ENCODE measurements at regions not wholly inside any gene's neighbourhood (a gene's known extent, or its start where the extent isn't known, plus 50 kb on each side); places are given as distances from the start of the nearest gene placed in this dataset.

DNA sequence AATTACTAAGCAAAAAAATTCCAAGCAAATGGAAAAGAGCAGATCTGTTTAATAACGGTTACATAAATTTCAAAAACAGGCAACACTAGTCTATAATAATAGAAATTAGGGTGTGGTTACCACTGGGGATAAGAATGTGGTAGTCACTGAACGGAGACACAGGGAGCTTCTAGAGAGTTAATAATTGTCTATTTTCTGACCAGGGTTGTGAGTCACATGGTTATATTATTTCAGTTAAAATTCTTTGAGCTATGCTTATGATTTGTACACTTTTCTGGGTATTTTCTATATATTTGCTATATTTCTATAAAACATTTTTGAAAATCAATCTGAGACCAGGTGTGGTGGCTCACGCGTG is 433.9 kb upstream of the MAF start:
- ChIA-PET CTCF (no interaction called here), POLR2A (no interaction called here)
- Histone ChIP-seq H3K4me3 (ENCODE audit: low read depth, low read length) (no peak overlapping the region), H3K27me3 (ENCODE audit: control insufficient read depth, insufficient read depth, low read length) (no peaks in the 10 kb centered on the region), H3K36me3 (ENCODE audit: control insufficient read depth, insufficient read depth, low read length) (no peaks in the 10 kb centered on the region)
- DNase-seq (ENCODE audit: low read depth) = no peak
- TF ChIP-seq, protein P1, sequence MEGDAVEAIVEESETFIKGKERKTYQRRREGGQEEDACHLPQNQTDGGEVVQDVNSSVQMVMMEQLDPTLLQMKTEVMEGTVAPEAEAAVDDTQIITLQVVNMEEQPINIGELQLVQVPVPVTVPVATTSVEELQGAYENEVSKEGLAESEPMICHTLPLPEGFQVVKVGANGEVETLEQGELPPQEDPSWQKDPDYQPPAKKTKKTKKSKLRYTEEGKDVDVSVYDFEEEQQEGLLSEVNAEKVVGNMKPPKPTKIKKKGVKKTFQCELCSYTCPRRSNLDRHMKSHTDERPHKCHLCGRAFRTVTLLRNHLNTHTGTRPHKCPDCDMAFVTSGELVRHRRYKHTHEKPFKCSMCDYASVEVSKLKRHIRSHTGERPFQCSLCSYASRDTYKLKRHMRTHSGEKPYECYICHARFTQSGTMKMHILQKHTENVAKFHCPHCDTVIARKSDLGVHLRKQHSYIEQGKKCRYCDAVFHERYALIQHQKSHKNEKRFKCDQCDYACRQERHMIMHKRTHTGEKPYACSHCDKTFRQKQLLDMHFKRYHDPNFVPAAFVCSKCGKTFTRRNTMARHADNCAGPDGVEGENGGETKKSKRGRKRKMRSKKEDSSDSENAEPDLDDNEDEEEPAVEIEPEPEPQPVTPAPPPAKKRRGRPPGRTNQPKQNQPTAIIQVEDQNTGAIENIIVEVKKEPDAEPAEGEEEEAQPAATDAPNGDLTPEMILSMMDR (IDR thresholded peaks at IDR 0.05; ENCODE audit: insufficient read depth, low read depth, low read length) = no peak

DNA sequence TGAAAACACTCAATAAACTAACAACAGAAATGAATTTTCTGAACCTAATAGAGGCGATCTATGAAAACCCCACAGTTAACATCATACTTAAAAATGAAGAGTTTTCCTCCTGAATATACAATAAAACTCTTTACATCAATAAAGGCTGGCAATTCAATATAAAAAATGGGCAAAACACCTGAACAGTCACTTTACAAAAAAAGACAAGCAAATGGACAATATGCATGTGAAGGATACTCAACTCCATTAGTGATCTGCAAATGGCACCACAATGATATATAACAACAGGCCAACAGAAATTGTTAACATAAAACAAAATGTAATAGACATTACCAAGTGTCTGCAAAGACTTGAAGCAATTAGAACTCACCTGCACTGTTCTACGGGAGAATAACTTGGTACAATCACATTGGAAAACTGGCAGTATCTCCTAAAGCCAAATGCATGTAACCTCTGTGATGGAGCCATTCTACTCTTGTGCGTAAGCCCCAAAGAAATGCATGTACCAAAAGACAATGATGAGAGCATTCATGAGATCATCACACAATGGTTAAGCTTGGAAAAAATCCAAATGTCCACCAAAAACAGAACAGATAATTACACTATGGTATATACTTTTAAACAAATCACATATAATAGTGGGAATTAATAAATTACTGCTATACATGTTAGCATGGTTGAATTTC is 433.4 kb upstream of the MAF start:
- Histone ChIP-seq H3K4me3 (ENCODE audit: low read depth, low read length) (no peak overlapping the region), H3K27me3 (ENCODE audit: control insufficient read depth, insufficient read depth, low read length) (no peaks in the 10 kb centered on the region), H3K36me3 (ENCODE audit: control insufficient read depth, insufficient read depth, low read length) (no peaks in the 10 kb centered on the region)
- TF ChIP-seq, protein P1 (IDR thresholded peaks at IDR 0.05; ENCODE audit: insufficient read depth, low read depth, low read length) = no peak
- ChIA-PET POLR2A (no interaction called here), CTCF (no interaction called here)
- DNase-seq (ENCODE audit: low read depth) = no peak

DNA sequence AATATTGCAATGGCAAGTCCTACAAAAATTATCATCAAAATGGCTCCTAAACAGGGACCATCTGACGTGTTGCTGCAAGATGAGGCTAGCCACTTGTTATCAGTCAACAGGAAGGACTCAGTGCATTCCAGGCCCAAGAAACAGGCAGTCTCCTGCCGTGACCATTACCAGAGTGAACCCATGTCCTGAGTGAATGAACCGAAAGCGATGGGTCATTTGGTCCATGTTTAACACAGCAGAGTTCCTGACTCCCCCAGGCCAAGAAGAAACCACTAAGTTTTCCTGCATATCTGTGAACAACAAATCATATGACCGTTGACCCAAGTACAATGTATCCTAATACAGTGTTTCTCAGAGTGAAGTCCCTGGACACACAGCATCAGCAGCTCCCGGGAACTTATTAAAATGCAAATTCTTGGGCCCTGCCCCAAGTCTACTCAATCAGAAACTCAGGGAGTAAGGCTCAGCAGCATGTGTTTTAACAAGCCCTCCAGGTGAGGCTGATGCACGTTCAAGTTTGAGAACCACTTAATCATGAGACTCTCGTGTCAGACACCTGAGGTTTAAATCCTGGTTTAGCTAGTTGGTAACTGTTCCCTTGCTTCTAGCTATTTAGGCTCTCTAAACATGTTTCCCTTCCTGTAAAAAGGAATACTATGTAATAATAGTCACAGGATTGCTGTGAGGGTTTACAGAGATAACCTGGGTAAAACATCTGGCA is 429.4 kb upstream of the MAF start:
- H3K27me3 ChIP-seq (ENCODE audit: control insufficient read depth, insufficient read depth, low read length) = no peaks in the 10 kb centered on the region
- DNase-seq (ENCODE audit: low read depth) = no peak
- TF ChIP-seq, protein P1 (IDR thresholded peaks at IDR 0.05; ENCODE audit: insufficient read depth, low read depth, low read length) = no peak
- ChIA-PET CTCF (interaction anchor here (0.9 to 1.4 kb wide), 2 partner anchors 11 kb away, joined by 3 read pairs; no protein-coding TSS in a partner anchor), POLR2A (no interaction called here)
- no peaks in the 10 kb centered on the region for H3K36me3 ChIP-seq (ENCODE audit: control insufficient read depth, insufficient read depth, low read length)
- no peak overlapping the region for H3K4me3 ChIP-seq (ENCODE audit: low read depth, low read length)

DNA sequence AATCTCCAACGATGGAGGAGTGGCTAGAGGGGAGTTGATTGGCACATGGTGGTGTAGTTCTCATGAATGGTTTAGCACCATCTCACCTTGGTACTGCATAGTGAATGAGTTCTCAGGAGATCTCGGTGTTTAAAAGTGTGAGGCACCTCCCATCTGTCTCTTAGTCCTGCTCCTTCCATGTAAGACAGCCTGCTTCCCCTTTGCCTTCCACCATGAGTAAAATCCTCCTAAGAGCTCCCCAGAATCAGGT is 428.8 kb upstream of the MAF start:
- Histone ChIP-seq H3K36me3 (ENCODE audit: control insufficient read depth, insufficient read depth, low read length) (no peaks in the 10 kb centered on the region), H3K4me3 (ENCODE audit: low read depth, low read length) (no peak overlapping the region), H3K27me3 (ENCODE audit: control insufficient read depth, insufficient read depth, low read length) (no peaks in the 10 kb centered on the region)
- ChIA-PET CTCF (interaction anchor here (1.2 to 1.4 kb wide), 2 partner anchors 8 to 10 kb away, joined by 3 read pairs; no protein-coding TSS in a partner anchor), POLR2A (no interaction called here)
- no peak for DNase-seq (ENCODE audit: low read depth)
- TF ChIP-seq, protein P1 (IDR thresholded peaks at IDR 0.05; ENCODE audit: insufficient read depth, low read depth, low read length) = no peak

DNA sequence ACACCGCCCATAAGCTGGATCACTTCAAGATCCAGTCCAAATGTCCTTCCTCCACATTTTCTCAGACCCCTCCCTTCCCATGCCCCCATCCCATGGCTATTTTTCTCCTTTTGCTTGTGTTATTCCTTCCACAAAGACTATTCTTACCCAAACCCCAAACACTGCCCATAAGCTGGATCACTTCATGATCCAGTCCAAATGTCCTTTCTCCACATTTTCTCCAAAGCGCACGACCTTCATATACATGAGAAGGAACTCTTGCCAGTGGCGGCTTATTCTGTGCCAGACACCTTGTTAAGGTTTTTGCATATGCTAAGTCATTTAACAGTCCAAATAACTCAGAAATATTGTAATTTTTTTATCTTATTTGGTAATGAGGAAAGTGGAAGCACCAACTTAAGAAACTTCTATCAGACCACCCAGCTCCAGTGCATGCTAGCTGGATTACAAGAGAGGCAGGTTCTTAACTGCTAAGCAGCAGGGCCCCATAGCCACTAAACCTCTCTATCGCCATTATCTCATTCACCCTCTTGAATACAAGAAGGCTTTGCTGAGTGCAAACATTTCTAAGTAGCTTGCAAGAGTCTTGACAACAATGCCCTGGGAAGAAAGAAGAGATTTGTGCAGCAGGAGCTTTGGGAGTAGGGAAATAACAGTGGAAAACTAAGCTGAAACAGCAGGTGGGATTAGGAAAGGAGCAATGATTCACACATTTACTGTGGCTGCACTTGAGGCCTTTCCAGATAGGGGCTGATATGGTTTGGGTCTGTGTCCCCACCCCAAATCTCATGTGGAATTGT is 428.2 kb upstream of the MAF start:
- H3K36me3 ChIP-seq (ENCODE audit: control insufficient read depth, insufficient read depth, low read length) = no peaks in the 10 kb centered on the region
- ChIA-PET POLR2A (no interaction called here), CTCF (interaction anchor here (1.2 to 1.4 kb wide), 2 partner anchors 8 to 10 kb away, joined by 3 read pairs; no protein-coding TSS in a partner anchor)
- TF ChIP-seq, protein P1 (IDR thresholded peaks at IDR 0.05; ENCODE audit: insufficient read depth, low read depth, low read length) = no peak
- DNase-seq (ENCODE audit: low read depth) = no peak
- H3K27me3 ChIP-seq (ENCODE audit: control insufficient read depth, insufficient read depth, low read length) = no peaks in the 10 kb centered on the region
- H3K4me3 ChIP-seq (ENCODE audit: low read depth, low read length) = no peak overlapping the region

Measured in BJ (cell line).